Smooth muscle cell (in vitro differentiated cells): ENCODE measurements at regions not wholly inside any gene's neighbourhood (a gene's known extent, or its start where the extent isn't known, plus 50 kb on each side); places are given as distances from the start of the nearest gene placed in this dataset.

Experiments
- DNase-seq: peaks from one replicate; lab custom pipeline; 2025; ENCODE audit not compliant: unreplicated experiment; lab: John Stamatoyannopoulos, UW
- H2AFZ ChIP-seq: fragments of 200-600 bp; sonication (generic); 2 replicates; pipeline ENCODE4 v1.6.0; 2016; ENCODE audit warnings: antibody characterized with exemption, low read depth, mild to moderate bottlenecking
- H3F3A ChIP-seq: fragments of 200-600 bp; sonication (generic); 2 replicates; pipeline ENCODE4 v1.6.0; 2017; ENCODE audit warnings: antibody characterized with exemption, low read depth
- H3K27ac ChIP-seq: fragments of 200-600 bp; sonication (generic); 2 replicates; pipeline ENCODE4 v1.5.1; 2016; ENCODE audit warnings: low read depth, mild to moderate bottlenecking
- H3K27me3 ChIP-seq: fragments of 200-600 bp; sonication (generic); 2 replicates; pipeline ENCODE4 v1.6.1; 2016; ENCODE audit warnings: low read depth, mild to moderate bottlenecking
- H3K36me3 ChIP-seq: fragments of 200-600 bp; sonication (generic); 2 replicates; pipeline ENCODE4 v1.5.1; 2016; ENCODE audit warnings: low read depth
- H3K4me1 ChIP-seq: fragments of 200-600 bp; sonication (generic); 2 replicates; pipeline ENCODE4 v1.5.1; 2016; ENCODE audit warnings: low read depth
- H3K4me2 ChIP-seq: fragments of 200-600 bp; sonication (generic); 2 replicates; pipeline ENCODE4 v1.6.0; 2016; ENCODE audit warnings: mild to moderate bottlenecking
- H3K4me3 ChIP-seq: fragments of 200-600 bp; sonication (generic); 2 replicates; pipeline ENCODE4 v1.5.1; 2016; ENCODE audit warnings: mild to moderate bottlenecking
- H3K79me2 ChIP-seq: fragments of 200-600 bp; sonication (generic); 2 replicates; pipeline ENCODE4 v1.6.0; 2016; ENCODE audit warnings: low read depth, mild to moderate bottlenecking
- H3K9ac ChIP-seq: fragments of 200-600 bp; sonication (generic); 2 replicates; pipeline ENCODE4 v1.6.0; 2016; ENCODE audit warnings: low read depth
- H3K9me3 ChIP-seq: fragments of 200-600 bp; sonication (generic); replicated peaks from 2 replicates; pipeline ENCODE4 v1.5.1; 2016; ENCODE audit warnings: low read depth
- H4K20me1 ChIP-seq: fragments of 200-600 bp; sonication (generic); 2 replicates; pipeline ENCODE4 v1.6.0; 2016; ENCODE audit warnings: low read depth
- WGBS: methylation state at CpG from one replicate; pipeline ENCODE4 v1.1.7; 2016; ENCODE audit warnings: low lambda C conversion rate; 5-methylcytosine and 5-hydroxymethylcytosine counted together
- TF ChIP-seq, protein P1 (sequence below): fragments of 200-600 bp; sonication (generic); IDR thresholded peaks from 2 replicates; pipeline ENCODE4 v1.5.1; 2017; ENCODE audit warnings: borderline replicate concordance, mild to moderate bottlenecking, antibody characterized with exemption; ENCODE audit not compliant: insufficient read depth, poor library complexity, severe bottlenecking

- Histone ChIP-seq H3K4me1 (peaks cover 14% of the 10 kb centered on the region), H3K36me3 (no peaks in the 10 kb centered on the region), H3K79me2 (no peaks in the 10 kb centered on the region), H3K4me2 (no peak overlapping the region), H3K27ac (peak overlapping the region; percentile 60), H3K9ac (no peak overlapping the region), H3K27me3 (no peaks in the 10 kb centered on the region), H3F3A (peaks cover 12% of the 10 kb centered on the region), H3K9me3 (no peaks in the 10 kb centered on the region), H2AFZ (no peak overlapping the region), H3K4me3 (no peak overlapping the region), H4K20me1 (no peaks in the 10 kb centered on the region)
- 81% methylated on average over 1 of the region's 1 CpG for WGBS
- TF ChIP-seq, protein P1, sequence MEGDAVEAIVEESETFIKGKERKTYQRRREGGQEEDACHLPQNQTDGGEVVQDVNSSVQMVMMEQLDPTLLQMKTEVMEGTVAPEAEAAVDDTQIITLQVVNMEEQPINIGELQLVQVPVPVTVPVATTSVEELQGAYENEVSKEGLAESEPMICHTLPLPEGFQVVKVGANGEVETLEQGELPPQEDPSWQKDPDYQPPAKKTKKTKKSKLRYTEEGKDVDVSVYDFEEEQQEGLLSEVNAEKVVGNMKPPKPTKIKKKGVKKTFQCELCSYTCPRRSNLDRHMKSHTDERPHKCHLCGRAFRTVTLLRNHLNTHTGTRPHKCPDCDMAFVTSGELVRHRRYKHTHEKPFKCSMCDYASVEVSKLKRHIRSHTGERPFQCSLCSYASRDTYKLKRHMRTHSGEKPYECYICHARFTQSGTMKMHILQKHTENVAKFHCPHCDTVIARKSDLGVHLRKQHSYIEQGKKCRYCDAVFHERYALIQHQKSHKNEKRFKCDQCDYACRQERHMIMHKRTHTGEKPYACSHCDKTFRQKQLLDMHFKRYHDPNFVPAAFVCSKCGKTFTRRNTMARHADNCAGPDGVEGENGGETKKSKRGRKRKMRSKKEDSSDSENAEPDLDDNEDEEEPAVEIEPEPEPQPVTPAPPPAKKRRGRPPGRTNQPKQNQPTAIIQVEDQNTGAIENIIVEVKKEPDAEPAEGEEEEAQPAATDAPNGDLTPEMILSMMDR = no peak
- DNase-seq = no peak
Measured at GRCh38 chr6:105764315-105764714, 321.8 kb upstream of the PRDM1 start.

- Histone ChIP-seq H3K27me3 (no peaks in the 10 kb centered on the region), H2AFZ (no peak overlapping the region), H3K4me3 (no peak overlapping the region), H3K36me3 (no peaks in the 10 kb centered on the region), H3K27ac (peak overlapping the region; percentile 60), H3K4me2 (peak overlapping the region; percentile 32), H3F3A (peaks cover 16% of the 10 kb centered on the region), H3K9ac (no peak overlapping the region), H4K20me1 (no peaks in the 10 kb centered on the region), H3K79me2 (no peaks in the 10 kb centered on the region), H3K4me1 (peaks cover 18% of the 10 kb centered on the region), H3K9me3 (no peaks in the 10 kb centered on the region)
- no peak for DNase-seq
- TF ChIP-seq, protein P1 = no peak
- WGBS = 96% methylated on average over 2 of the region's 2 CpGs
Measured at GRCh38 chr6:105763866-105764265, 322.3 kb upstream of the PRDM1 start.

- no peaks in the 10 kb centered on the region for H4K20me1 ChIP-seq
- H3K27me3 ChIP-seq = no peaks in the 10 kb centered on the region
- no peak overlapping the region for H3K4me3 ChIP-seq
- H2AFZ ChIP-seq = peak overlapping the region; percentile 55
- H3K9ac ChIP-seq = peak overlapping the region; percentile 60
- peaks cover 18% of the 10 kb centered on the region for H3K4me1 ChIP-seq
- H3K36me3 ChIP-seq = no peaks in the 10 kb centered on the region
- peak overlapping the region; percentile 62 for H3K4me2 ChIP-seq
- H3K27ac ChIP-seq = peak overlapping the region; percentile 94
- DNase-seq = no peak
- H3K79me2 ChIP-seq = no peaks in the 10 kb centered on the region
- WGBS = 95% methylated on average over 3 of the region's 3 CpGs
- H3F3A ChIP-seq = peaks cover 16% of the 10 kb centered on the region
- TF ChIP-seq, protein P1 = no peak
- H3K9me3 ChIP-seq = no peaks in the 10 kb centered on the region
Measured at GRCh38 chr6:105760746-105761145, 325.4 kb upstream of the PRDM1 start.

GRCh38 chr6:105759946-105760345 lies 326.2 kb upstream of the PRDM1 start:
- H2AFZ ChIP-seq = peak overlapping the region; percentile 55
- 18% methylated on average over 4 of the region's 4 CpGs for WGBS
- H3K9me3 ChIP-seq = no peaks in the 10 kb centered on the region
- H3K4me1 ChIP-seq = peaks cover 18% of the 10 kb centered on the region
- peak overlapping the region; percentile 62 for H3K4me2 ChIP-seq
- peak overlapping the region; percentile 94 for H3K27ac ChIP-seq
- no peaks in the 10 kb centered on the region for H4K20me1 ChIP-seq
- TF ChIP-seq, protein P1 = no peak
- no peaks in the 10 kb centered on the region for H3K36me3 ChIP-seq
- H3F3A ChIP-seq = peaks cover 16% of the 10 kb centered on the region
- DNase-seq = no peak
- no peaks in the 10 kb centered on the region for H3K27me3 ChIP-seq
- H3K9ac ChIP-seq = peak overlapping the region; percentile 60
- H3K79me2 ChIP-seq = no peaks in the 10 kb centered on the region
- H3K4me3 ChIP-seq = no peak overlapping the region
